GM18508 (cell line): ENCODE measurements at regions not wholly inside any gene's neighbourhood (a gene's known extent, or its start where the extent isn't known, plus 50 kb on each side); places are given as distances from the start of the nearest gene placed in this dataset.

Experiments
- ATAC-seq: cut with Tn5 transposase; IDR thresholded peaks from one replicate; pipeline ENCODE4 v1.9.1; 2021; ENCODE audit warnings: moderate number of reproducible peaks; ENCODE audit not compliant: insufficient read depth, unreplicated experiment

DNA sequence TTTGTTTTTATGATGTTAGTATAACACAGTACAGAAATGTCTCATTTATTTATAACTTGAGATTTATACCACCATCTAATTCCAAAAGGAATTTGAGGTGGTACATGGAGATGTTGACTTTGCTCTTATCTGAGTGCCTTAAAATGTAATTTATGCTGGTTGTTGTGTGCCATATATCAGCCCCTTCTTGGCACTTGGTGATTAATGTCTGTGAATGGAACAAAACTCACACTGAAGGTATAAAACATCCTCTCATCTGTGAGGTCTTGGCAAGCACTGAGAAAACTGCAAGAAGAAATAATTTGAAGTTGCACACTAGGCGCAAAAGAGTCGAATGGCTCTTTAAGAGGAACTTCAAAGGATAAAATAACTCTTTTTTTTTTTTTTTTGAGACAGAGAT, 240.4 kb downstream of the B3GLCT start:
- ATAC-seq: no peak

DNA sequence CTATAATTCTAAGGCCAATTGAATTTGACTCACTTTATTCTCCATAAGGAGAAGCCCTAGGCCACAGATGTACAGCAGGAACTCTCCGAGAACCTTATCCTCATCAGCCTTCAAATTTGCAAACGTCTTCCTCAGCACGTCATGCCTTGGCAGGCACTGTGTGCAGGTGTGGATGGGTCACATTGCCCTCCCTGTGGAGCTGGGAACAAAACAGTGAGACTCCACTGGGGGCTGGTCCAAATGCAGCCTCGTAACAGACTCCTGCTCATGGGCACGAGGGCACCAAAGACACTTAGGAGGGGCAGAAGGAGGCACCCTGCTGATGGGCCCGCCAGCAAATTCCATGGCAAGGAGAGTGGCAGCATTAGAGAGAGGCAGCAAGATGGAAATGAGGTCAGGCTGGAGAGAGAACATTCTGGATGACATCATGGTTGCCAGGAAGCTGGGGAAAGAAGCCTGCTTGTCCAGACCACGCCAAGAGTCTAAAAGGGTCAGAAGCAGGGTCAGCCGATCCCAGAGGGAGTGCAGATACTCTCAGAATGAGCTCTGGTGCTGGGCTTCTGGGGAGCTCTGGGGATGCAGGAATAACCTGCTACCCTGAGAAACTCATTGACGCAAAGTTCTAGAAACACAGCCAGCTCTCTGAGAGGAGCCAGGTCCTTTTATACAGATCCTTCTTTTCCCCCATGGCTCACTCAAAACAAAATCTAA, 242.2 kb downstream of the B3GLCT start:
- ATAC-seq: no peak

DNA sequence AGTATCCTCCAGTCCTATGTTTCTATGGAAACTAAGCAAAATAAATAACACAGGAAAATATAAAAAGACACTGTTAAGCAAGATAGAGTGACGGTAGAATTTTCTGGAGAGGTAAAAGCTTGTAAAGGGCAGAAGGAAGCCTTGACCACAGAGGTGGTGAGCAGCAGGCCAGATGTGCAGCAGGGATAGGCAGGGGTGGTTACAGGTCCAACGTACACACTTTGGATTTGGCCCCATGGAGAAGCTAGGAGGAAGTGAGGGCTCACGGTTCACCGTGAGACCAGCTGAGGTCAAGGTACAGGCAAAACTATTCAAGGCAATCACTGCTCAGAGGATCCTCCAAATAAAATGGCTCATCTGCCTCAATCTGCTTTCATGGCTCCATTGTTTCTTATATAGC, 242.8 kb downstream of the B3GLCT start:
- no peak for ATAC-seq

DNA sequence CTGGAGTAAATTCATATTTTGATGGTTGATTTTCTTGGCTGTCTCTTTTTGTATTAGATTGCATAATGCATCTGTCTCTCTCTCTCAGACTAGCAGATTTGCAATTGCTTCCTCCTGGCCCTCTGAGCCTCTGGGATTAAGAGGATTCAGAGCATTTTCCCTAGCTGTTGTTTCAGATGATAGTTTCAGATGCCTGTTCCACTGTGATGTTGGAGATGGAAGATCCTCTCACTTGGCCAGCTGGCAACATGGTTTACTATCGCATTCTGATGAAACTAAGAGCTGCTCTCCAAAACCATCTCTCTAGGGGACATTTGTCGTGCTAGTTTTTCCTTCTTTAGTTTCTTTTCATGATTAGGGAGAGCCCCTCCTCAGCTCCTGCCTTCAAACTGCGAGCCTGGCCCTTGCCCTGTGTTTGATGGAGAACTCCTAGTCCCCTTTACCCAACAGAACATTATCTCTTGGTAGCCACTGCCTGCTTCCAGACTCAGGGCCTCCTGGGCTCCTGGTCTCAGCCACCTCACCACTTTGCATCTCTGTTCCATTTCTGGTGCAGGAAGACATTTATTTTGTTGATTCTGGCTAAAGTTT, 244.6 kb downstream of the B3GLCT start:
- no peak for ATAC-seq

DNA sequence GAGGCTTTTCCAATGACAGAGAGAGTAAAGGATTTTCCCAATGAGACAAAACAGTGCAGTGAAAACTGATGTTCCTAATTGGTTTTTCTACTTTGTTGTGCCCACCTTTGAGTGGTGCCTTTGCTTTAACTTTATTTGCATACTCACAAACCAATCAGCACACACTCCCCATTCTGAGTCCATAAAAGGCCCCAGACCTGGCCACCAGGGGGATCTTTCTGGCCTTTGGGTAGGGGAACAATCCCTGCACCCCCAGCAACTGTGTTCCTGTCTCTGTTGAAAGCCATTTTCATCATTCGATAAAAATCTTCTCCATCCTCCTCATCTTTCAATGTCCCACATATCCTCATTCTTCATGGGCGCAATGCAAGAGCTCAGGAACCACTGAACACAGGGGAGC, 252.8 kb downstream of the B3GLCT start:
- ATAC-seq: no peak

DNA sequence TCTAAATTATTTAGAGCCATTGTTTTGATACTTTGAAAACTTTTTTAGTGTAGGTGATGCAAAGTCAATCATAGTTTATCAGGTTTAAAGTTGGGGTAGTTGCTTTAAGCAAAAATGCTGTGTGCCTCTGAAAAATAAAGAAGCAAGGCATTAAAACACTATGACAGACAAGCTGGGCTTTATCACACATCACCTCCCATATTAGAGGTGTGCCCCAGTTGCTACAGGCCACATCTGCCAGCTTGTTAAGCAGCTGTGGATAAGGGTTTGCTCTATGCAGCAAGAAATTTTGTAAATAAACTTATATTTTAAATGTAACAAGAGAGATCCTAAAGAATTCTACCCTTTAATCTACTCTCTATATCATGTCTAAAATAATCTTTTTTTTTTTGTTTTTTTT, 255.8 kb downstream of the B3GLCT start:
- ATAC-seq: no peak

DNA sequence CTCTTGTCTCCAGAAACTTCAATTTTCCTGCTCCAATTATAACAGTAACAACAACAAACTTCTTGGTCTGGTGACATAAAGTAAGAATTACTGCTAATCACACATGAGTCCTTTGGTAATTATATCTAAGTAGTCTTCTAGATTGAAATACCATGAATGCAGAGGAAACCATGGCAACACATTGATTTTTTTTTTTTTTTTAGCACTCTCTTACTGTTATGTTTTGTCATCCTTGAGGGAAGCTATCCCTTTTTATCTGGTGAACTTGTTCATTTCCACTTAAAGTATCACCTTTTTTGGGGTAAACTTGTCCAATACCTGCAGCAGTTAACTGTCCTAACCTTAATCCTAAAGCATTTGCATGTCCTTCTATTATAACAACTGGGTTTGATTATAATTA, 256.3 kb downstream of the B3GLCT start:
- no peak for ATAC-seq

DNA sequence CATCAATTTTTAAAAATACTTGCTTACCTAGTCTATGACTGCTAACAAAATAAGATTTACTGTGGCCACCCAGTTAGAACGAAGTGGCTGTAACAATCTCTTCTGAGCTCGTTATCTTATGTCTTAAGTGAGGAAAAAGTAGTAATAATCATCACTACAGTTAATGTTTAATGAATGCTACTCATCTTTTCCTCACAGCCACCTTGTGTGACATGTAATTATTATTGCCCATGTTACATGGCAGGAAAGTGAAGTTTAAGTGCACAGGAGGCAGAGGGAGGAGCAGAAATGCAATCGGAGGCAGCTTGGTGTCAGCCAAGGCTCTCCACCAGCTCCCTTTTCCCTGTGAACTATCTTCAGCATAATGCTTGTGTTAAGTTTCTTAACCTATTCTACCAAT, 260.3 kb downstream of the B3GLCT start:
- ATAC-seq: no peak

DNA sequence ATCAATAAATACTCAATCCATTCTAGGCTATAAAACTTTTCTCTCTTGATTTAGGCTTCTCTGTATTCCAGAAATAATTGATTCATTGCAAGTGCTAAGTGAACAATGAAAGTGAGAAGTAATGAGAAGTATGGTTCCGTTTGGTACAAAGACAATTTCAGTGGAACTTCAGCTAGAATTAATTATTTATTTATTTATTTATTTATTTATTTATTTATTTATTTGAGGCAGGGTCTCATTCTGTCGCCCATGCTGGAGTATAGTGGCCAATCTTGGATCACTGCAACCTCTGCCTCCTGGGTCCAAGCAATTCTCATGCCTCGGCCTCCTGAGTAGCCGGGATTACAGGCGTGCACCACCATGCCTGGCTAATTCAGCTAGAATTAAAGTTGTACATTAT, 262.1 kb downstream of the B3GLCT start:
- ATAC-seq: no peak

DNA sequence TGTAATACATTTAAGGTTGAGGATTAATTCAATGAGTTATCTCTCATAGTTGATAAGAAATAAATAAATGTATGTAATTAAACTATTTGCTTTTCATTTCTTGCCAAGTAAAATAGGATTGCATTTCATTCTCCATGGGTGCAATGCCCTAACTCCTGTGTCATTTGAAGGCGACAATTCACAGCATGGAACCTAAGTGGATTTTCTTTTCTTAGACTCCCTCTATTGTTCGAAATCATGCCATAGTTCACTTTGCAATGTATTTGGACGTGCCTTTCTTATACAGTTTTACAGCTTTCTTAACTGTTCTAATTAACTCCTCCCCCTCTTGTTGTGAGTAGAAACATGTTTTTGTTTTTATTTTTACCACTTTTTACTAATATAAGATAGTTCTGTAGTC, 263.0 kb downstream of the B3GLCT start:
- no peak for ATAC-seq

DNA sequence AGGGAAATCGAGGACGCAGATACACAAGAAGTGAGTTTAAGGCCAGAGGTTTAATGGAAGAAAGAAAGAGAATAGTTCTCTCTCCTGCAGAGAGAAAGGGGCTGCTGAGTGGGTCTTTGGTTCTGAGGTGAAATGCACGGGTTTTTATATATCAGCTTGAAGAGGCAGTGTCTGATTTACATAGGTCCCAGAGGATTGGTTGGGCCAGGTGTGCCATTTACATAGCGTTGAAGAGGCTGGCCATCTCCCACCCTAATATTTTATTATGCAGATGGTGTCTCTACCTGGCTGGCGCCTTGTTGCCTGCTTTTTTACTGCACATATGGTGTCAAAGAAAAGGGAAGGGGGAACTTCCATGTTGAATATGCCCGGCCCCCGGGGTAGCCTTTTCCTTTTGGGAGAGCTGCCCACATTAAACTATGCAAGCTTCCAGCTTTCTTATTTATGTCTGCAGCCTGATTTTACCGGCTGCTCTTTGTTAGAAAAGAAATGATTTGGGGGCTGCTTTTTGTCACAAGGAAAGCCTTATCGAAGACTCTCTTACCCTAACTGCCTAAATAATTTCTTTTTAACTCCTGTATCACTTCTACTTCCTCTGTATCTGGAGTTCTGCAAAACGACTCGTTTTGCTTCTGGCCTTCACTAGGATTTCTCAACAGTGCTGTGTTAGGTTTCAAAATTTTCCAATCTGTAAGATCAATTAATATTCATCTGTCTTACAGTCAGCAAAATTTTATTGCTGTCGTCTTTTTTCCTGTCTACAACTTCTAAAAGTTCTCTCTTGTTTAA, 268.5 kb downstream of the B3GLCT start:
- no peak for ATAC-seq

DNA sequence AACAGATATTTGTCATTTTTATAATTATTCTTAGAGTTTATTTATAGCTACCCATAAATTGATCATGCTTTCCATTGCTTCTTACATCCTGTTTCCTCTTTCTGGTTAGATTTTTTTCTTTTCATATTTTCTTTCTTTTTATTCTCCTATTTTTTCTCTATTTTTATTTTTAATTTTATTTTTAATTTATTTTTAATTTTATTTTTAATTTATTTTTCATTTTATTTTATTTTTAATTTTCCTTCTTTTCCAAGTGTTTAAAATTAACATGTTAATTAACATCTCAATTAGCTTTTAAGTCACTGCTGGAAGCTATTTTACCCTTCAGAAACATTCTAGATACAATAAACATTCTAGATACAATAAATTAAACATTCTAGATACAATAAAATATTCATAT, 269.6 kb downstream of the B3GLCT start:
- no peak for ATAC-seq

DNA sequence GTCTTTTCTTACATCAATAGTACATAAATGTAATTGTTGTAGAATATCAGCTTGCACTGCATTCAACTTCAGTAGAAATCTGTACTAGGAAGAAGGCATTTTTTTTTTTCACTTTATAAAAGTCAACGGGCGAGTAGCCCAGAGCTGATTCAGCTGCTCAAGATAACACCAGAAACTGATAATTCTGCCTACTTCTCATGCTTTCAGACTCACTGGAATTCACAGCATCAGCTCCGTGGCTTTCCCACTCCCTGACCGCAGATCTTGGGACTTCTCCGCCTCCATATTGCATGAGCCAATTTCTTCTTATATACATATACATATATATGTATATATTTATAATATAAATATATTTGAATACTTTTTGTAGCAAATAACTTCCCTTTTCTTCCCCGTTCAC, 263.1 kb upstream of the RXFP2 start:
- no peak for ATAC-seq

DNA sequence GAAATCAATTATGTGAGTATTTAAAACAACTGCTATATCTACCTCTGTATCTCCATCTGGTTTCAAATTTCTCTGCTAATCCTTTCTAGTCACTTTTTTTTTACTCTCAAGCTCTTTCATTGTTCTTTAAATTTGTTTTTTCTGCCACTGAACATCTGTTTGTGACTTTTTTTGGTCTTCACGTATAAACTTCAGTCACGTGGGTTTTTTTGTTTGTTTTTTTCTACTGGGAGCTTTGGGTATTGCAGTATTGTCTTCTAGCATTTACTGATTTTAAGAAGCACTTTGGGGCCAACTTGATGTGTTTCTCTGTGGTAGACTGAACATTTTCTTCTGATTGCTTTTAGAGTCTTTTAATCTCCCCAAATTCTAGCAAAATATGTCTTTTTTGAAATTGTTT, 262.6 kb upstream of the RXFP2 start:
- no peak for ATAC-seq

DNA sequence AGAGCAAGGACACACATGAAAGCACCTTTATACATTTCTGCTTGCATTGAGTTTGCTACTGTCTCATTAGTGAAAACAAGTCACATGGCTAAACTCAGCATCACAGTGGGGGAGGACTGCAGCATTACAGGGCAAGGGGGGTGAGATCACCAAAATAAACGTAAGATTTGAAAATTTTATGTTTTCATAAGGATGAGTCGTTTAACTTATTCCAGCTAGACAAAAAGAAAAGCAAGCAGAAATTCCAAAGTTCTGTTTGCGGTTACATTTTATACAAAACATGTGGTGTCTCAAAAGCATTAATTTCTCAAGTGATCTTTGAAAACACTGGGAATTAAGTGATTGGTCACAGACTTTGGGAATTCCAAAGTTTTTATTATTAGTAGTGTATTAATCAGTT, 261.4 kb upstream of the RXFP2 start:
- no peak for ATAC-seq

DNA sequence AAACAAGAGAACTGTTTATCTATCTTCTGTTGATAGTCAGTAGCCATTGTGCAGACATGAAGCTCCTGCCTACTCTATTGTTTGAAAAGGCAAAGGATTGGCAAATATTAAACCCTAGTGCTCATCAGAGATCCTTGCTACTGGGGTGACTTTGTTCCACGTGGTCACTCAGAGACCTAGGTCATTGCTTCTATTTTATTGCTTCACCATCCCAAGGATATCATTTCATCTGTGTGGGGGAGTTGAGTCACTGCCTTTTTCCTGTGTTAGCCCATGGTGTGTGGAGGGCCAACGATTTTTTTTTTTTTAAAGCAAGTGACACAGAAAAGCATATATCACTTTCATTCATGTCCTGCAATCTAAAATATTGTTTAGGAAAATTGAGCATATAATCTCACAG, 254.1 kb upstream of the RXFP2 start:
- no peak for ATAC-seq

DNA sequence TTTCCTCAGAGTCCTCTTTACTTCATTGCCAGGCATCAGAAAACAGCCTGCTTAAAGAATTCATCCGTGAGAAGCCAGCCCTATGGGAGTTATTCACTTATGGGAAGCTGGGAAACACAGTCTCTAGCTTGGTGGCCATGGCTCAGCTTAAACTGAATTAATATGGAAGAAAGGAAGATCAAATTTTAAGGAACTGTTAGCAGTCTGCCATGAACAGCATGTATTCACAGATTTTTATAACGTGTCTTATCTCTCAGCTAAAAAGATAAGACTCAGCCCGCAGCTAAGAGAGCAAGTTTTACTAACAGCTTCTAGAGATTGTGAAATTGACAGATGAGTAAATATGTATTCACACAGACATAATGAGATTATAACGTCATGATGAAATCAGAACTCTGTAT, 253.7 kb upstream of the RXFP2 start:
- ATAC-seq: no peak

DNA sequence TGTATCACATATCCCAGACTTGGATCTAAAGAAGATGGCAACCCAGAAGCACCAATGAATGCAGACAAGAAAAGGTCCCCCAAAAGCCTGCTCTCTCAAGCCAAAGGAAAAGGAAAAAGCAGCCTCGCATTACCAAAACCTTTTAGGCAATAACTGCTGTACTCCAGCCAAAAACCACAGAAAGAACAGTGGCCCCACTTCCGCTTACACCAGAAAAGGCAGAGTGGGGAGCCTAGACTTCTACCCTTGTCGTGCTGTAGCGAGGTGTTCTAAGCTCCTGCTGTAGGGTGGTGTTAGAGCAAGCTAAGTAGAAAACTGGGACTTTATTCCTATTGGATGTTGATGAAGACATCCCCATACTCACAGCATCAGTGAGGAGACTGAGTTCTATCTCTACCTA, 244.0 kb upstream of the RXFP2 start:
- ATAC-seq: no peak

DNA sequence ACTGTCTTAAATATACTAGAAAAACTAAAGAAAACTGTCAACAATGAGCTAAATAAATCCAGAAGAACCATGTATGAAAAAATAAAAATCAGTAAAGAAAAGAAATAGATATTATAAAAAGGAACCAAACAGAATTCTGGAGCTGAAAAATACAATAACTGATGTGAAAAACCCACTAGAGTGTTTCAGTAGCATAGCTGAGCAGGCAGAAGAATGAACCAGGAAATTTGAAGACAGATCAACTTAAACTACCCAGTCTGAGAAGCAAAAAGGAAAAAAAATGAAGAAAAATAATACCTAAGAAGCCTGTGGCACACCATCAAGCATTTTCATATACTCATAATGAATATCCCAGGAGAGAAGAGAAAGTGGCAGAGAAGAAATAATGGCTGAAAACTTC, 240.1 kb upstream of the RXFP2 start:
- ATAC-seq: no peak

DNA sequence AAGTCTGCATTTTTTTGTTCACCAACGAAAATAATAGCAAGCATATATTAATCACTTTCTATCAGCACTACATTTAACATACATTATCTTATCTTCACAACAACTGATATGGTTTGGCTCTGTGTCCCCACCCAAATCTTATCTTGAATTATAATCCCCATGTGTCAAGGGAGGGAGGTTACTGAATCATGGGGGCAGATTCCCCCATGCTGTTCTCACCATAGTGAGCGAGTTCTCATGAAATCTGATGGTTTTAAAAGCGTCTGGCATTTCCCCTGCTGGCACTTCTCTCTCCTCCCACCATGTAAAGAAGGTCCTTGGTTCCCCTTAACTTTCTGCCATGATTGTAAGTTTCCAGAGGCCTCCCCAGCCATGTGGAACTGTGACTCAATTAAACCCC, 235.7 kb upstream of the RXFP2 start:
- no peak for ATAC-seq

DNA sequence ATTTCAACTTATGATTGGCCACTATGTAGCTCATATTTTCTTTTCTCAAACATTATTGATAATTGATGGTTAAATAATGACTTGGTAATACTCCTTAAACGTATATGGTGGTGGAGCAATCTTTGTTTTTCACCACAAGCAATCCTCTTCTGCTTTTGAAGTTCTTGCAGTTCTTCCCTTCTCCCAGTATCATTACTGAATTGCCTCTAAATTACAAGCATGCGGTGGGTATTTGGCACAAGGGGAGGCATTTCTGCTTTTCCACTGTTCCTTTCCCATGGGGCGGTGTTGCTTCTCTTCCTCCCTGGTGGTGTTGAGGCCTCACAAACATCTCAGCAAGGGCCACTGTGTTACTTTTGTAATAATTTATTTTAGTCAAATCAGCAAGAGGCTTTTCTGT, 234.4 kb upstream of the RXFP2 start:
- ATAC-seq: no peak

DNA sequence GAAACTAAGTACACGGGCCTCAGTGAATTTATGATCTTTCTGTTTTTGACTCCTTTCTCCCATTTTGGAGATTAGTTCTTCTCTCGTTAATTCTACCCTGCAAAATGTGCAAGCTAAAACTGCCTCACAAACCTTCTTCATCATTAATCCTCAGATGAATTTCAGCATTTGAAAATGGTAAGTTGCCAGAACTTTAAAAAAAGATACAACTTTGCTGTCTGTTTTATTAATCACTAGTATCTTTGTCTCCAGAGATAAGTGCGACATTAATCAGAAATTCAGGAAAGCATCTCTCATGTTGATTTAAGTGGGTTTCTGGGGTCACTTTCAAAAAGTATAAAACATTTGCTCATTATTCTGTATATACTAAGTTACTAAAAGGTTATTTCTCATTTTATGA, 227.0 kb upstream of the RXFP2 start:
- ATAC-seq: no peak
